GM12878 (cell line): ENCODE measurements at regions not wholly inside any gene's neighbourhood (a gene's known extent, or its start where the extent isn't known, plus 50 kb on each side); places are given as distances from the start of the nearest gene placed in this dataset.

Source experiments
- ATAC-seq: fragments of 200-7000 bp; cut with Tn5 transposase; 3 replicates; pipeline ENCODE4 v1.9.1; 2020; ENCODE audit warnings: mild to moderate bottlenecking, moderate library complexity
- BruUV-seq: library from RNA; stranded (reverse); fragments of 400-500 nt; replicated peaks from 2 replicates; lab custom pipeline; 2021; lab: Mats Ljungman, UMichigan
- CTCF ChIA-PET: fragments of 300-600 bp; sonication (Branson Sonifier 250); formaldehyde crosslinking; extraction: SDS; loops from one replicate; lab custom pipeline; 2021; ENCODE audit warnings: inconsistent platforms; lab: Yijun Ruan, JAX
- POLR2A ChIA-PET: fragments of 350-600 bp; formaldehyde crosslinking; extraction: SDS; loops from one replicate; lab custom pipeline; 2021; ENCODE audit warnings: inconsistent platforms; lab: Charles Lee
- RAD21 ChIA-PET: fragments of 300-600 bp; sonication (Branson Sonifier 250); formaldehyde crosslinking; loops from one replicate; lab custom pipeline; 2023; ENCODE audit warnings: antibody characterized with exemption; ENCODE audit not compliant: unreplicated experiment; lab: Charles Lee
- SMC1A ChIA-PET: fragments of 300-600 bp; sonication (Branson Sonifier 250); formaldehyde crosslinking; loops from one replicate; lab custom pipeline; 2023; ENCODE audit not compliant: unreplicated experiment, uncharacterized antibody; lab: Charles Lee
- DNase-seq: peaks from one replicate; pipeline ENCODE4 v3.0.0-alpha.2; 2011; ENCODE audit warnings: low read depth, low spot score
- FAIRE-seq: peaks from 3 replicates; lab custom pipeline; 2011; peaks lifted over from hg19 to GRCh38; lab: Jason Lieb, UNC
- H2AFZ ChIP-seq: 2 replicates; pipeline ENCODE4 v1.6.0; 2011; ENCODE audit warnings: low read depth, low read length, control low read depth; ENCODE audit not compliant: control insufficient read depth
- H3K27ac ChIP-seq: 2 replicates; pipeline ENCODE4 v1.5.1; 2011; ENCODE audit warnings: control low read depth; ENCODE audit not compliant: control insufficient read depth, insufficient read depth
- H3K27me3 ChIP-seq, 2 experiments: replicated peaks in 1 of 2; 2 replicates each; pipeline versions ENCODE4 v1.6.0 to v1.6.1; 2011; ENCODE audit warnings: low read length in 1 of 2; ENCODE audit not compliant: control insufficient read depth in 2 of 2, insufficient read depth in 2 of 2
- H3K36me3 ChIP-seq, 2 experiments: 2 replicates each; pipeline ENCODE4 v1.5.1; 2011; ENCODE audit warnings: low read length in 1 of 2; ENCODE audit not compliant: control insufficient read depth in 2 of 2, insufficient read depth in 2 of 2
- H3K4me1 ChIP-seq: 2 replicates; pipeline ENCODE4 v1.6.1; 2011; ENCODE audit warnings: mild to moderate bottlenecking, low read length, moderate library complexity, mixed read lengths; ENCODE audit not compliant: control insufficient read depth, insufficient read depth
- H3K4me2 ChIP-seq: 2 replicates; pipeline ENCODE4 v1.6.0; 2011; ENCODE audit warnings: control low read depth; ENCODE audit not compliant: control insufficient read depth, insufficient read depth
- H3K4me3 ChIP-seq: fragments of 200-600 bp; sonication (generic); 2 replicates; pipeline ENCODE4 v1.5.1; 2016
- H3K79me2 ChIP-seq: 2 replicates; pipeline ENCODE4 v1.6.0; 2011; ENCODE audit warnings: low read length; ENCODE audit not compliant: control insufficient read depth, insufficient read depth
- H3K9ac ChIP-seq: 2 replicates; pipeline ENCODE4 v1.8.0; 2011; ENCODE audit warnings: low read length, control low read depth, mixed read lengths; ENCODE audit not compliant: control insufficient read depth, insufficient read depth
- H3K9me3 ChIP-seq: replicated peaks from 3 replicates; pipeline ENCODE4 v1.5.1; 2011; ENCODE audit warnings: mild to moderate bottlenecking, low read length; ENCODE audit not compliant: control insufficient read depth, insufficient read depth
- H4K20me1 ChIP-seq: 2 replicates; pipeline ENCODE4 v1.6.0; 2011; ENCODE audit not compliant: control insufficient read depth, insufficient read depth
- CEBPB ChIP-seq, 2 experiments: fragments of 150-350 bp in 1 of 2; IDR thresholded peaks; 2 replicates each; pipeline ENCODE4 v1.6.1; 2012 to 2014; ENCODE audit warnings: low read depth in 2 of 2, low read length in 2 of 2, borderline replicate concordance in 1 of 2, inconsistent platforms in 1 of 2
- CREB1 ChIP-seq: IDR thresholded peaks from 2 replicates; pipeline ENCODE4 v1.6.1; 2012; ENCODE audit warnings: low read depth, mild to moderate bottlenecking, inconsistent platforms
- EED ChIP-seq: sonication (generic); IDR thresholded peaks from 2 replicates; pipeline ENCODE4 v1.6.1; 2016; ENCODE audit warnings: antibody characterized with exemption, low read depth
- FOS ChIP-seq: IDR thresholded peaks from 3 replicates; pipeline ENCODE4 v1.6.1; 2011; ENCODE audit warnings: borderline replicate concordance; ENCODE audit not compliant: insufficient read length; ENCODE audit errors: extremely low read depth
- FOXK2 ChIP-seq: fragments of 450-650 bp; IDR thresholded peaks from 2 replicates; pipeline ENCODE4 v1.6.1; 2017; ENCODE audit warnings: mild to moderate bottlenecking, moderate library complexity
- HSF1 ChIP-seq: fragments of 150-350 bp; IDR thresholded peaks from 2 replicates; pipeline ENCODE4 v1.6.1; 2014; ENCODE audit warnings: mild to moderate bottlenecking, low read depth, low read length
- KDM1A ChIP-seq: fragments of 200-600 bp; sonication (generic); IDR thresholded peaks from 2 replicates; pipeline ENCODE4 v1.6.1; 2016; ENCODE audit warnings: borderline replicate concordance
- MEF2A ChIP-seq: IDR thresholded peaks from 2 replicates; pipeline ENCODE4 v1.6.1; 2011; ENCODE audit warnings: low read depth, mild to moderate bottlenecking, low read length, moderate library complexity; ENCODE audit not compliant: insufficient read depth
- MTA2 ChIP-seq: fragments of 450-650 bp; IDR thresholded peaks from 2 replicates; pipeline ENCODE4 v1.6.1; 2016; ENCODE audit warnings: low read depth, mild to moderate bottlenecking, moderate library complexity
- MTA3 ChIP-seq: IDR thresholded peaks from 2 replicates; pipeline ENCODE4 v1.6.1; 2012; ENCODE audit warnings: low read length, inconsistent platforms, borderline replicate concordance
- NBN ChIP-seq: fragments of 450-650 bp; IDR thresholded peaks from 2 replicates; pipeline ENCODE4 v1.6.1; 2016
- NRF1 ChIP-seq: conservative IDR thresholded peaks from 2 replicates; pipeline ENCODE4 v1.6.1; 2011; ENCODE audit warnings: mild to moderate bottlenecking, low read depth, low read length, improper control_type of control experiment
- POLR2A ChIP-seq: IDR thresholded peaks from 2 replicates; pipeline ENCODE4 v1.6.1; 2011; ENCODE audit warnings: low read depth, mild to moderate bottlenecking, low read length
- RCOR1 ChIP-seq: conservative IDR thresholded peaks from 2 replicates; pipeline ENCODE4 v1.6.1; 2012; ENCODE audit warnings: low read depth, low read length, improper control_type of control experiment
- RELB ChIP-seq: fragments of 450-650 bp; IDR thresholded peaks from 2 replicates; pipeline ENCODE4 v1.6.1; 2017; ENCODE audit warnings: low read depth, mild to moderate bottlenecking, moderate library complexity
- ZBTB11 ChIP-seq: fragments of 450-650 bp; formaldehyde crosslinking; IDR thresholded peaks from 2 replicates; pipeline ENCODE4 v1.5.0; 2022; ENCODE audit warnings: mild to moderate bottlenecking, missing genetic modification characterization
- WGBS: methylation state at CpG from one replicate; pipeline ENCODE4 v1.1.6; 2016; ENCODE audit warnings: low lambda C conversion rate; ENCODE audit not compliant: insufficient replicate concordance, insufficient coverage; ENCODE audit errors: missing lambda C conversion rate; 5-methylcytosine and 5-hydroxymethylcytosine counted together
- in situ Hi-C: fragments of 300-500 bp; cut with MboI; formaldehyde crosslinking; loops from 9 replicates; pipeline ENCODE4 v1.14.3; 2018; ENCODE audit warnings: mixed read lengths
- intact Hi-C: fragments of 100-400 bp; cut with micrococcal nuclease; formaldehyde crosslinking; loops from one replicate; pipeline ENCODE4 v1.14.2; 2022; ENCODE audit not compliant: unreplicated experiment

GRCh38 chr15:26421065-26421464, 351.8 kb downstream of the GABRB3 start:
- in situ Hi-C loops (no loop called here), intact Hi-C loops (no loop called here)
- H3K9ac ChIP-seq: no peak overlapping the region
- FAIRE-seq: no peak
- POLR2A ChIA-PET: no interaction called here
- H3K36me3 ChIP-seq: no peaks in the 10 kb centered on the region
- H3K27ac ChIP-seq: no peak overlapping the region
- H3K9me3 ChIP-seq: no peaks in the 10 kb centered on the region
- CTCF ChIA-PET: no interaction called here
- RAD21 ChIA-PET: no interaction called here
- SMC1A ChIA-PET: no interaction called here
- DNase-seq: no peak
- H3K4me1 ChIP-seq: no peaks in the 10 kb centered on the region
- H4K20me1 ChIP-seq: no peaks in the 10 kb centered on the region
- no peak overlapping the region for H2AFZ ChIP-seq
- ATAC-seq: no peak
- no peak overlapping the region for H3K4me2 ChIP-seq
- H3K27me3 ChIP-seq: no peaks in the 10 kb centered on the region
- 36% methylated on average over 2 of the region's 2 CpGs for WGBS
- no peak overlapping the region for H3K4me3 ChIP-seq
- BruUV-seq: no TSS peak
- no peaks in the 10 kb centered on the region for H3K79me2 ChIP-seq
- TF ChIP-seq NRF1: no peak
- no peak for TF ChIP-seq FOXK2
- no peak for TF ChIP-seq MEF2A
- TF ChIP-seq KDM1A: no peak
- TF ChIP-seq MTA2: no peak
- TF ChIP-seq NBN: no peak
- no peak for TF ChIP-seq CREB1
- no peak for TF ChIP-seq ZBTB11 (CRISPR knock-in tag)
- TF ChIP-seq EED: no peak
- no peak for TF ChIP-seq CEBPB (IDR thresholded peaks at IDR 0.05; ENCODE audit: borderline replicate concordance in 1 of 2, low read depth in 2 of 2, low read length in 2 of 2)
- TF ChIP-seq POLR2A: no peak
- TF ChIP-seq RCOR1: no peak
- TF ChIP-seq MTA3: no peak
- no peak for TF ChIP-seq HSF1
- TF ChIP-seq FOS: no peak
- TF ChIP-seq RELB: no peak
